HUES48 (cell line): ENCODE measurements at regions not wholly inside any gene's neighbourhood (a gene's known extent, or its start where the extent isn't known, plus 50 kb on each side); places are given as distances from the start of the nearest gene placed in this dataset.

Experiments
- H3K27ac ChIP-seq: one replicate; pipeline ENCODE4 v1.7.0; 2013; ENCODE audit warnings: low read depth, low read length, inconsistent platforms
- H3K27me3 ChIP-seq: 2 replicates; pipeline ENCODE4 v1.6.1; 2013; ENCODE audit warnings: mild to moderate bottlenecking, low read length; ENCODE audit not compliant: control insufficient read depth, insufficient read depth
- H3K36me3 ChIP-seq: 2 replicates; pipeline ENCODE4 v1.6.1; 2013; ENCODE audit warnings: low read length; ENCODE audit not compliant: control insufficient read depth, insufficient read depth
- H3K4me1 ChIP-seq: 2 replicates; pipeline ENCODE4 v1.6.1; 2013; ENCODE audit warnings: mild to moderate bottlenecking, low read length; ENCODE audit not compliant: control insufficient read depth, insufficient read depth
- H3K4me3 ChIP-seq: 2 replicates; pipeline ENCODE4 v1.5.1; 2013; ENCODE audit warnings: mild to moderate bottlenecking, low read depth, low read length
- H3K9ac ChIP-seq: 2 replicates; pipeline ENCODE4 v1.6.1; 2013; ENCODE audit warnings: mild to moderate bottlenecking, low read depth, low read length, moderate library complexity
- H3K9me3 ChIP-seq: 2 replicates; pipeline ENCODE4 v1.6.1; 2013; ENCODE audit warnings: low read length; ENCODE audit not compliant: control insufficient read depth, insufficient read depth

DNA sequence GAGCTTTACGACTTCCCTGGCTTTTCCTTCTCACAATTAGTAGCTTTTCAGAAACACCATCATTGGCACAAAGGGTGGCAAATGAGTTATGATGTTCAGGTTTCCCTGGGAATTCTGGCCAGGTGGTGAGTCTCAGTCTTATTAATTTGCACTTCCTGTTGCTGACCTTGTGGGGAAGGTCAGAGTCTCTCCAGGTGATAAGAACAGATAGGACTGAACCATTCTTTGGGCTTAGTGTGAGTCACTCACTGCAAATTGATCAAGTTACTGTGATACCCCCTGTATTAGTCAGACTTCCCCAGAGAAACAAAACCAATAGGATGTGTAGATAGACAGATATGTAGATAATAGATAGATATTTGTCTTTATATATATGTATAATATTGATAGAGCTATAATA is 53.8 kb upstream of the RANBP3L start:
- no peak overlapping the region for H3K4me3 ChIP-seq
- no peak overlapping the region for H3K27ac ChIP-seq
- no peak overlapping the region for H3K9ac ChIP-seq
- peaks cover 5% of the 10 kb centered on the region; the same call in 1 of the 2 replicates for H3K4me1 ChIP-seq
- H3K36me3 ChIP-seq, result no peaks in the 10 kb centered on the region
- no peaks in the 10 kb centered on the region for H3K27me3 ChIP-seq
- no peaks in the 10 kb centered on the region for H3K9me3 ChIP-seq

DNA sequence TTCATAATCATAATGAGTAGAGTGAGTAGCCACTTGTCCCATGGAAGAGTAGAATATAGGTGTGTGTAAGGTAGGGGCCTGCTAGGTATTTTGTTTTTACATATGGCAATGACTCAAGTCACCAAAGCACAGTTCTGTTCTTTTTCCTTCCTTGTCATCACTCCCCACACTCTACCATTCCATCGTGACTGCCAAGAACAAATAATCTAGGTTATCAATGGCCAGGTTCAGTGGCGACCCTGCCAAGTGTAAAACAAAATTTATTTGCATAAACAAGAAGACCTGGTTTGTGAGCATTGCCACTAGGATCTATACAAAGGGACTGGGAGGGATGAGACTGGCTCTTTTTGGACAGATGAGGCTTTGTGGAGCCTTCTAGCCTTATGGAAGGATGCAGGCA is 55.2 kb upstream of the RANBP3L start:
- Histone ChIP-seq H3K4me3 (no peak overlapping the region), H3K27me3 (no peaks in the 10 kb centered on the region), H3K9me3 (no peaks in the 10 kb centered on the region), H3K36me3 (no peaks in the 10 kb centered on the region), H3K4me1 (peaks cover 5% of the 10 kb centered on the region; the same call in 1 of the 2 replicates), H3K27ac (no peak overlapping the region), H3K9ac (no peak overlapping the region)

DNA sequence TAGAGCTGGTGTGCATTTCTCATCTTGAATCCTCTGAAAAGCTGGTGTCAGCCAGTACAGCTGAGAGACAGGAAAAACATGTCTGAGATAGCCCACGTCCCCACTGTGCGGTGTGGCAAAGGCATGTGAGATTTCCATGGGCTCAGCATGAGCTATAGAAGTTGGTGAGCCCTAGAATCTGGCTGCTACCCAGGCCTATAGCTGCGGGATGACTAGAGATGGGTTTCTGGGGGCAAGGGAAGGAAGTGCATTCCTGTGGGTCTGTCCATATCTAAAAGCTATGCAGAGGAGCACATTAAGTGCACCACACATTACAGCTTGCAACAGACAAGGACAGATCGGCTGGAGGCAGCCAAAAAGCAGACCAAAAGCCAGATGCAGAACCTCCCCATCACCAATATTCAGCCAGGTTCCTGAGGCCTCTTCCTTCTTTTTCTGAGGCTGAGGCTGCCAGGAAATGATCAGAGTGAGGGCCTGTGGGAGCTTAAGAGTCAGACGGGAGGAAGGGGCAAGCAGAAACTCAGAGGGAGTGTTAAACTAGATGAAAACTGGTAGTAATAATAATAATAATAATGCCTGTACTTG is 55.8 kb upstream of the RANBP3L start:
- no peak overlapping the region for H3K27ac ChIP-seq
- no peaks in the 10 kb centered on the region for H3K9me3 ChIP-seq
- no peaks in the 10 kb centered on the region for H3K27me3 ChIP-seq
- H3K36me3 ChIP-seq, result no peaks in the 10 kb centered on the region
- H3K4me1 ChIP-seq, result peaks cover 5% of the 10 kb centered on the region; the same call in 1 of the 2 replicates
- no peak overlapping the region for H3K4me3 ChIP-seq
- H3K9ac ChIP-seq, result no peak overlapping the region

DNA sequence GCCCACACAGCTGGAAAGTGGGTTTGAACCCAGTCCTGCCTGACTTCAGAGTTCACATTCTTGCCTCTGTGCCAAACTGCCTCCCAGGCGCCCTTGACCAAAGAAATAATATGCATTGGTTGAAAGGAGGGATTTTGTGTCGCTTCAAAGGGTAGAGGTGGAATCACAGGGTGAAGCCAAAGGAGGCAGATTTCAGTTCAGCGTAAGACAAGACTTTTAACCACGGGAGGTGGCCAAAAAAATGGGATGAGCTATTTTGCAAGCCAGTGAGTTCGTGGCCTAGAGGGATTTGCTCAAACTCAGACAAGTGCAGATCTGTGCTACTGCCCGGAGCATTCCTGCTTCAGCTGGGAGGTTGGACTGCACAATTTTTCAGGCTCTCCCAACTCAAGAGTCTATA is 57.6 kb upstream of the RANBP3L start:
- Histone ChIP-seq H3K27me3 (no peaks in the 10 kb centered on the region), H3K9ac (no peak overlapping the region), H3K27ac (no peak overlapping the region), H3K9me3 (no peaks in the 10 kb centered on the region), H3K36me3 (no peaks in the 10 kb centered on the region), H3K4me3 (no peak overlapping the region), H3K4me1 (peaks cover 5% of the 10 kb centered on the region; the same call in 1 of the 2 replicates)

DNA sequence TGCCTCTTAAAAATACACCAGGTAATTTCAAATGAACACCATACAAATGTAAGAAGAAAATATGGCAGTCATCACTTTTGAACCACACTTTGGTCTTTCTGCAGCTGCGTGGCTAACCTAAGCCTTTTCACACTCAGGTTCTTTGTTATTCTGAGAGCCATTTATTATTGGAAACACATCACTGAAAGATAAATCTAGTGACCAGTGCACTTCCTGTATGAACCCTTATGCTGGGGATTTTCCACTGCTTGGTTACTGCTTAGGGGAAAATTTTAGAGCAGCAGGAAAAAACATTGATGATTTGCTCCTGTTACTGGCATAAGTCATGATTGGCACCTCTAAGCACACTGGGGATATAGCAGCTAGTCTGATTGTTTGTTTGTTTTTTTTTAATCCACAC is 58.6 kb upstream of the RANBP3L start:
- no peak overlapping the region for H3K27ac ChIP-seq
- no peak overlapping the region for H3K9ac ChIP-seq
- H3K4me1 ChIP-seq, result peaks cover 5% of the 10 kb centered on the region; the same call in 1 of the 2 replicates
- no peaks in the 10 kb centered on the region for H3K27me3 ChIP-seq
- no peaks in the 10 kb centered on the region for H3K9me3 ChIP-seq
- H3K36me3 ChIP-seq, result no peaks in the 10 kb centered on the region
- H3K4me3 ChIP-seq, result no peak overlapping the region

DNA sequence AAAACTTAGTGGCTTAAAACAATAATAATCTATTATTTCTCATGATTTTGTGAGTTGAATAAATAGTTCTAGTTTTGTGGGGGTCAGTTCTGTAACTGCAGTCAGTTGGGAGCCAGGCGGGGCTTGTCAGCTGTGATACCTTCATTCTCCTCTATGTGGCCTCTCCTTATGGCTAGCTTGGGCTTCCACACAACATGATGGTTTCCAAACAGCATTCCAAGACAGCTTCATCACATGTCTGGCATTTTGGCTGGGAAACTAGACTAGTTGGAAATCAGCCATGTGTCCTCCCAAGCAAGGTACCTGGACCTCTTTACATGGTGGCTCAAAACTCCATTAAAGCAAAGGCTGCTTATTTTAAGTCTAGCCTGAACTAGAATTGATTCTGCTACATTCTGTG is 61.4 kb upstream of the RANBP3L start:
- H3K9ac ChIP-seq, result no peak overlapping the region
- no peaks in the 10 kb centered on the region for H3K9me3 ChIP-seq
- H3K4me3 ChIP-seq, result no peak overlapping the region
- H3K36me3 ChIP-seq, result no peaks in the 10 kb centered on the region
- peaks cover 5% of the 10 kb centered on the region; the same call in 1 of the 2 replicates for H3K4me1 ChIP-seq
- H3K27ac ChIP-seq, result no peak overlapping the region
- no peaks in the 10 kb centered on the region for H3K27me3 ChIP-seq

DNA sequence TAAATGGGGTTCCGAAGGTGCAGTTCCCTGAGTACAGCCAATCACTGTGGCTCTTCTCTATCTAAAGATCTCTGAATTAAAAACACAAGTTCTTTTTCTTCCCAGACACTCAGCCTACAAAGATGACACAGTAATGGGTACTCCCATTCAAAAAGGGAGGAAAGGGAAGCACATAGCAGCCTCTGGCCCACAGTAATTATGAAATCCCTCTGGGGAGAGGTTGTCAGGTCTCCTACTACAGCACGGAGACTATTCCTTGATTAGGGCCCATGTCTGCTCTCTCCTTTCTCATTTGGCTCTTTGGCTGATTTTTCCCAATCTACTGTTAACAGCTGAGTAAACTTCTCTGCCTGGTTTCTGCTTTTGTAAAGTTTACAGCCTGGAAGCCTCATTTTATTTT is 62.0 kb upstream of the RANBP3L start:
- H3K27me3 ChIP-seq, result no peaks in the 10 kb centered on the region
- no peak overlapping the region for H3K4me3 ChIP-seq
- no peak overlapping the region for H3K27ac ChIP-seq
- no peak overlapping the region for H3K9ac ChIP-seq
- H3K36me3 ChIP-seq, result no peaks in the 10 kb centered on the region
- no peaks in the 10 kb centered on the region for H3K9me3 ChIP-seq
- H3K4me1 ChIP-seq, result peaks cover 5% of the 10 kb centered on the region; the same call in 1 of the 2 replicates

DNA sequence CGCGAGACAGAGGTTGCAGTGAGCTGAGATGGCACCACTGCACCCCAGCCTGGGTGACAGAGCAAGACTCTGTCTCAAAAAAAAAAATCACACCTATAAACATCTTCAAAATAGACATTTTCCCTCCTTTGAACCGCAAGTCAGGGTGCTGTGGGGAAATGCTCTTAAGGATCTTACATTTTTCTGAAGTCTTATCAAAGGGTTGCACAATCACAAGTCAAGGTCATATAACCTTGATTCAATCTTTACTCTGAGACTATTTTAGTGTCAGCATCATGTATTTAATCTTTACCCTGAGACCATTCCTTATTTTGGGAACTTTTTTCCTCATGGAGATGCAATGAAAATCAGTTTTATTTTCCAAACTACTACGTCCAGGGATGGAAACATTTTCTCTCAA is 62.8 kb upstream of the RANBP3L start:
- no peaks in the 10 kb centered on the region for H3K36me3 ChIP-seq
- H3K4me3 ChIP-seq, result no peak overlapping the region
- H3K9ac ChIP-seq, result no peak overlapping the region
- H3K27ac ChIP-seq, result no peak overlapping the region
- H3K4me1 ChIP-seq, result peaks cover 4% of the 10 kb centered on the region; the same call in 1 of the 2 replicates
- H3K9me3 ChIP-seq, result no peaks in the 10 kb centered on the region
- no peaks in the 10 kb centered on the region for H3K27me3 ChIP-seq

DNA sequence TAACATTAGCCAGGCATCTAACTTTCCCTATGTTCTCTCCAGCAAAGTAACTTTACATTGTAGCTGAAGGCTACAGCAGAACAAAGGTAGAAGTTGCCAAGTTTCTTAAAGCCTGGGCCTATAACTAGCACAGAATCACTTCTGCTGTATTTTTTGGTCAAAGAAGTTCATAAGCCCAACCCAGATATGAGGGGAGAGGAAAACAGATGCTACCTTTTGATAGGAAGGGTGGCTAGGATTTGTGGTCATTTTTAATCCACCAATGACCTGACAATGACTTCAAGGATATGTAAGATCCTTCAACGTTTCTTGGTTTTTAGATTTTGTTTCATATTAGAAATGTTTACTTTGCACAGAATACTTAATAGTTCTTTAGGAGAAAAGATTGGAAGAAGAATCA is 64.2 kb upstream of the RANBP3L start:
- Histone ChIP-seq H3K27ac (no peak overlapping the region), H3K27me3 (no peaks in the 10 kb centered on the region), H3K9ac (no peak overlapping the region)

DNA sequence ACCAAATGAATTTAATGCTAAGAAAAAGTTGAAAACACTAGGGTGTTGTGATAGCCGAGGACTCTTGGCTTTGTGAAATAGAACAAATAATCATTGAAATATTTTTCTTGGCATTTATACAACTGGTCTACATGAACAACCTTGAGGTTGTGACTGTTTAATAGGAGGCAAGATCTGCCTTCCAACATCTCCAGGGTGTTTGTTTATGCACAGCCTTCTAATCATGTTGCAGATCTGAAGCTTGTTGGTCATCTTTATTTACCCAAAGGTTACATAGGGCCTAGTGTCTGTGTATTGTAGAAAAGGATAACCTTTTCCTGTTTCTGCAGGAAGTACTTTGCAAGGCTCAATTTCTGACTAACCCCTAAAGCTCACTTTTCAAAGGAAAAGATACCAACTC is 65.2 kb upstream of the RANBP3L start:
- no peak overlapping the region for H3K4me3 ChIP-seq
- H3K9ac ChIP-seq, result no peak overlapping the region
- 0 out of 2 replicates have a peak, but pooled peaks cover 4% of the 10 kb centered on the region for H3K4me1 ChIP-seq
- no peak overlapping the region for H3K27ac ChIP-seq
- no peaks in the 10 kb centered on the region for H3K9me3 ChIP-seq
- no peaks in the 10 kb centered on the region for H3K27me3 ChIP-seq
- H3K36me3 ChIP-seq, result no peaks in the 10 kb centered on the region

More for the DNA sequence above, 64.2 kb upstream of the RANBP3L start:
- Histone ChIP-seq H3K4me3 (no peak overlapping the region), H3K4me1 (0 out of 2 replicates have a peak, but pooled peaks cover 4% of the 10 kb centered on the region), H3K9me3 (no peaks in the 10 kb centered on the region), H3K36me3 (no peaks in the 10 kb centered on the region)

DNA sequence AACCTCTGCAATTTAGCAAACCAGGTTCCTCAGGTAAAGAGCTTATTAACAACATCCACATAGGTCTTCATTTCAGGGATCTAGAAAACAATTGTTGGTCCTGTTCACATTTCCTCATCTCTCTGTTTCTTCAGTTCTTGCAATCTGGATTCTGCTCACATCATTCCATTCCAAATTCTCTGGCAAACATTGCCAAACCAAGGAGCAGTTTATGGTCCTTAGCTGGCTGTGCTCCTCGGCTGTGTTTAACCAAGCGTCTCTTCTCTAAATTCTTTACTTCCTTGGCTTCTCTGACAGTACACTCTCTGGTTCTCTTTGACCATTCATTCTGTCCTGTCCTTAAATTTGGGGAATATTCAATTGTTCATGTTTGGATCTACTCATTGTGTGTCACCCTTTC is 65.8 kb upstream of the RANBP3L start:
- H3K9ac ChIP-seq, result no peak overlapping the region
- H3K36me3 ChIP-seq, result no peaks in the 10 kb centered on the region
- no peak overlapping the region for H3K27ac ChIP-seq
- no peaks in the 10 kb centered on the region for H3K9me3 ChIP-seq
- H3K27me3 ChIP-seq, result no peaks in the 10 kb centered on the region
- H3K4me3 ChIP-seq, result no peak overlapping the region
- 0 out of 2 replicates have a peak, but pooled peaks cover 4% of the 10 kb centered on the region for H3K4me1 ChIP-seq
